ENCODE measurements at regions not wholly inside any gene's neighbourhood (a gene's known extent, or its start where the extent isn't known, plus 50 kb on each side); places are given as distances from the start of the nearest gene placed in this dataset.

GRCh38 chr2:64324746-64325410 is 129.1 kb upstream of the LGALSL start:
- 97% methylated on average over 10 of the region's 10 CpGs for WGBS
- no peak overlapping the region for H3K4me3 ChIP-seq (ENCODE audit: low read length)

GRCh38 chr2:64325477-64325851 is 128.5 kb upstream of the LGALSL start:
- Histone ChIP-seq H3K9me3 (ENCODE audit: insufficient read depth, low read depth, low read length) (no peaks in the 10 kb centered on the region), H3K27me3 (ENCODE audit: insufficient read depth, low read length) (no peaks in the 10 kb centered on the region), H3K4me3 (ENCODE audit: low read length) (no peak overlapping the region), H3K27ac (ENCODE audit: low read depth, low read length) (no peak overlapping the region), H3K9ac (ENCODE audit: low read depth, low read length) (no peak overlapping the region), H3K4me1 (ENCODE audit: insufficient read depth, low read length) (peaks cover 4% of the 10 kb centered on the region; the same call in 1 of the 2 replicates), H3K36me3 (ENCODE audit: insufficient read depth, low read length) (no peaks in the 10 kb centered on the region)

More at GRCh38 chr2:64324746-64325410, 129.1 kb upstream of the LGALSL start:
- no peaks in the 10 kb centered on the region for H3K9me3 ChIP-seq (ENCODE audit: insufficient read depth, low read depth, low read length)
- no peaks in the 10 kb centered on the region for H3K27me3 ChIP-seq (ENCODE audit: insufficient read depth, low read length)
- H3K27ac ChIP-seq (ENCODE audit: low read depth, low read length) = no peak overlapping the region
- H3K9ac ChIP-seq (ENCODE audit: low read depth, low read length) = no peak overlapping the region
- H3K4me1 ChIP-seq (ENCODE audit: insufficient read depth, low read length) = peaks cover 4% of the 10 kb centered on the region; the same call in 1 of the 2 replicates
- H3K36me3 ChIP-seq (ENCODE audit: insufficient read depth, low read length) = no peaks in the 10 kb centered on the region

- 93% methylated on average over 8 of the region's 8 CpGs for WGBS
- Histone ChIP-seq H3K27ac (ENCODE audit: low read depth, low read length) (no peak overlapping the region), H3K4me3 (ENCODE audit: low read length) (no peak overlapping the region), H3K9me3 (ENCODE audit: insufficient read depth, low read depth, low read length) (no peaks in the 10 kb centered on the region), H3K36me3 (ENCODE audit: insufficient read depth, low read length) (no peaks in the 10 kb centered on the region), H3K27me3 (ENCODE audit: insufficient read depth, low read length) (no peaks in the 10 kb centered on the region), H3K4me1 (ENCODE audit: insufficient read depth, low read length) (peaks cover 7% of the 10 kb centered on the region), H3K9ac (ENCODE audit: low read depth, low read length) (no peak overlapping the region)
Measured at GRCh38 chr2:64325852-64326577, 127.9 kb upstream of the LGALSL start.

- H3K27me3 ChIP-seq (ENCODE audit: insufficient read depth, low read length) = no peaks in the 10 kb centered on the region
- WGBS = 95% methylated on average over 14 of the region's 14 CpGs
- peaks cover 13% of the 10 kb centered on the region for H3K4me1 ChIP-seq (ENCODE audit: insufficient read depth, low read length)
- H3K4me3 ChIP-seq (ENCODE audit: low read length) = no peak overlapping the region
- H3K9me3 ChIP-seq (ENCODE audit: insufficient read depth, low read depth, low read length) = no peaks in the 10 kb centered on the region
- H3K36me3 ChIP-seq (ENCODE audit: insufficient read depth, low read length) = no peaks in the 10 kb centered on the region
- H3K27ac ChIP-seq (ENCODE audit: low read depth, low read length) = no peak overlapping the region
- H3K9ac ChIP-seq (ENCODE audit: low read depth, low read length) = no peak overlapping the region
Measured at GRCh38 chr2:64326578-64327050, 127.3 kb upstream of the LGALSL start.

- H3K27me3 ChIP-seq (ENCODE audit: insufficient read depth, low read length) = no peaks in the 10 kb centered on the region
- H3K9ac ChIP-seq (ENCODE audit: low read depth, low read length) = no peak overlapping the region
- H3K4me3 ChIP-seq (ENCODE audit: low read length) = no peak overlapping the region
- H3K36me3 ChIP-seq (ENCODE audit: insufficient read depth, low read length) = no peaks in the 10 kb centered on the region
- H3K4me1 ChIP-seq (ENCODE audit: insufficient read depth, low read length) = peaks cover 18% of the 10 kb centered on the region
- H3K27ac ChIP-seq (ENCODE audit: low read depth, low read length) = no peak overlapping the region
- 86% methylated on average over 5 of the region's 5 CpGs for WGBS
- H3K9me3 ChIP-seq (ENCODE audit: insufficient read depth, low read depth, low read length) = no peaks in the 10 kb centered on the region
Measured at GRCh38 chr2:64327129-64327509, 126.8 kb upstream of the LGALSL start.

- Histone ChIP-seq H3K9me3 (ENCODE audit: insufficient read depth, low read depth, low read length) (no peaks in the 10 kb centered on the region), H3K27ac (ENCODE audit: low read depth, low read length) (no peak overlapping the region), H3K4me3 (ENCODE audit: low read length) (no peak overlapping the region), H3K9ac (ENCODE audit: low read depth, low read length) (no peak overlapping the region), H3K36me3 (ENCODE audit: insufficient read depth, low read length) (no peaks in the 10 kb centered on the region), H3K4me1 (ENCODE audit: insufficient read depth, low read length) (peaks cover 18% of the 10 kb centered on the region), H3K27me3 (ENCODE audit: insufficient read depth, low read length) (no peaks in the 10 kb centered on the region)
- WGBS = 75% methylated on average over 16 of the region's 16 CpGs
Measured at GRCh38 chr2:64327510-64328414, 126.2 kb upstream of the LGALSL start.

GRCh38 chr2:64328415-64328722 is 125.6 kb upstream of the LGALSL start:
- WGBS = 77% methylated on average over 6 of the region's 8 CpGs

GRCh38 chr2:64328756-64329155 is 125.2 kb upstream of the LGALSL start:
- Histone ChIP-seq H3K36me3 (ENCODE audit: insufficient read depth, low read length) (no peaks in the 10 kb centered on the region), H3K27me3 (ENCODE audit: insufficient read depth, low read length) (no peaks in the 10 kb centered on the region), H3K9me3 (ENCODE audit: insufficient read depth, low read depth, low read length) (no peaks in the 10 kb centered on the region), H3K4me1 (ENCODE audit: insufficient read depth, low read length) (peaks cover 18% of the 10 kb centered on the region), H3K27ac (ENCODE audit: low read depth, low read length) (no peak overlapping the region), H3K4me3 (ENCODE audit: low read length) (no peak overlapping the region), H3K9ac (ENCODE audit: low read depth, low read length) (no peak overlapping the region)
- WGBS = 88% methylated on average over 3 of the region's 3 CpGs

More at GRCh38 chr2:64328415-64328722, 125.6 kb upstream of the LGALSL start:
- Histone ChIP-seq H3K27ac (ENCODE audit: low read depth, low read length) (no peak overlapping the region), H3K27me3 (ENCODE audit: insufficient read depth, low read length) (no peaks in the 10 kb centered on the region), H3K9ac (ENCODE audit: low read depth, low read length) (no peak overlapping the region), H3K4me1 (ENCODE audit: insufficient read depth, low read length) (peaks cover 18% of the 10 kb centered on the region), H3K9me3 (ENCODE audit: insufficient read depth, low read depth, low read length) (no peaks in the 10 kb centered on the region), H3K4me3 (ENCODE audit: low read length) (no peak overlapping the region), H3K36me3 (ENCODE audit: insufficient read depth, low read length) (no peaks in the 10 kb centered on the region)

- Histone ChIP-seq H3K4me3 (ENCODE audit: low read length) (no peak overlapping the region), H3K27ac (ENCODE audit: low read depth, low read length) (no peak overlapping the region), H3K9ac (ENCODE audit: low read depth, low read length) (no peak overlapping the region), H3K9me3 (ENCODE audit: insufficient read depth, low read depth, low read length) (no peaks in the 10 kb centered on the region), H3K4me1 (ENCODE audit: insufficient read depth, low read length) (peaks cover 18% of the 10 kb centered on the region), H3K36me3 (ENCODE audit: insufficient read depth, low read length) (no peaks in the 10 kb centered on the region), H3K27me3 (ENCODE audit: insufficient read depth, low read length) (no peaks in the 10 kb centered on the region)
- 75% methylated on average over 2 of the region's 2 CpGs for WGBS
Measured at GRCh38 chr2:64329848-64330247, 124.1 kb upstream of the LGALSL start.

GRCh38 chr2:64330281-64331113 is 123.5 kb upstream of the LGALSL start:
- 27% methylated on average over 10 of the region's 10 CpGs for WGBS
- no peak overlapping the region for H3K4me3 ChIP-seq (ENCODE audit: low read length)

More at GRCh38 chr2:64330281-64331113, 123.5 kb upstream of the LGALSL start:
- H3K9ac ChIP-seq (ENCODE audit: low read depth, low read length) = no peak overlapping the region
- no peaks in the 10 kb centered on the region for H3K27me3 ChIP-seq (ENCODE audit: insufficient read depth, low read length)
- no peaks in the 10 kb centered on the region for H3K9me3 ChIP-seq (ENCODE audit: insufficient read depth, low read depth, low read length)
- H3K27ac ChIP-seq (ENCODE audit: low read depth, low read length) = no peak overlapping the region
- H3K36me3 ChIP-seq (ENCODE audit: insufficient read depth, low read length) = no peaks in the 10 kb centered on the region
- H3K4me1 ChIP-seq (ENCODE audit: insufficient read depth, low read length) = peaks cover 18% of the 10 kb centered on the region

Measured in HUES64 (cell line).